Ishikawa (cell line): ENCODE measurements at regions not wholly inside any gene's neighbourhood (a gene's known extent, or its start where the extent isn't known, plus 50 kb on each side); places are given as distances from the start of the nearest gene placed in this dataset.

ENCODE experiments used
- CEBPB ChIP-seq: IDR thresholded peaks from 2 replicates; pipeline ENCODE4 v1.6.1; 2012
- EP300 ChIP-seq: IDR thresholded peaks from 2 replicates; pipeline ENCODE4 v1.6.1; 2012; ENCODE audit warnings: borderline replicate concordance
- NFIC ChIP-seq: IDR thresholded peaks from 2 replicates; pipeline ENCODE4 v1.6.1; 2012
- RAD21 ChIP-seq: IDR thresholded peaks from 2 replicates; pipeline ENCODE4 v1.6.1; 2012; ENCODE audit warnings: low read depth
- YY1 ChIP-seq: IDR thresholded peaks from 2 replicates; pipeline ENCODE4 v1.6.1; 2012; ENCODE audit warnings: low read depth

- TF ChIP-seq RAD21 (no peak), EP300 (no peak), NFIC (no peak), YY1 (no peak), CEBPB (no peak)
Observed at GRCh38 chr5:10059980-10060379, 189.7 kb downstream of the ATPSCKMT start.
